IMR-90 (cell line): ENCODE measurements at regions not wholly inside any gene's neighbourhood (a gene's known extent, or its start where the extent isn't known, plus 50 kb on each side); places are given as distances from the start of the nearest gene placed in this dataset.

Experiments used
- POLR2A ChIP-seq: IDR thresholded peaks from 2 replicates; pipeline ENCODE4 v1.6.1; 2012; ENCODE audit warnings: mild to moderate bottlenecking, low read depth, low read length
- RCOR1 ChIP-seq: IDR thresholded peaks from 2 replicates; pipeline ENCODE4 v1.6.1; 2012; ENCODE audit warnings: mild to moderate bottlenecking, low read length, improper control_type of control experiment; ENCODE audit not compliant: insufficient replicate concordance
- TF ChIP-seq, protein P1 (sequence below): conservative IDR thresholded peaks from 2 replicates; pipeline ENCODE4 v1.5.1; 2012; ENCODE audit warnings: mild to moderate bottlenecking, low read depth, low read length, improper control_type of control experiment

DNA sequence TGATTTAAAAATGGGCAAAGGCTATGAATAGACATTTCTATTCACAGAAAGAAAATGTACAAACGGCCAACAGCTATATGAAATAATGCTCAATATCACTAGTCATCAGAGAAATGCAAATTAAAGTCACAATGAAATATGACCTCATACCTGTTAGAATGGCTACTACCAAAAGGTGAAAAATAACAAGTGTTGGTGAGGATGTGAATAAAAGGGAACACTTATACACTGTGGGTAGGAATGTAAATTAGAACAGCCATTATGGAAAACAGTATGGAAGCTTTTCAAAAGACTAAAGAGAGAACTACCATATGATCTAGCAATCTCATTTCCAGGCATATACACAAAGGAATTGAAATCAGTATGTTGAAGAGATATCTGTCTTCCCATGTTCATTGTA, 118.9 kb upstream of the SPOPL start:
- TF ChIP-seq RCOR1, result no peak
- TF ChIP-seq, protein P1, sequence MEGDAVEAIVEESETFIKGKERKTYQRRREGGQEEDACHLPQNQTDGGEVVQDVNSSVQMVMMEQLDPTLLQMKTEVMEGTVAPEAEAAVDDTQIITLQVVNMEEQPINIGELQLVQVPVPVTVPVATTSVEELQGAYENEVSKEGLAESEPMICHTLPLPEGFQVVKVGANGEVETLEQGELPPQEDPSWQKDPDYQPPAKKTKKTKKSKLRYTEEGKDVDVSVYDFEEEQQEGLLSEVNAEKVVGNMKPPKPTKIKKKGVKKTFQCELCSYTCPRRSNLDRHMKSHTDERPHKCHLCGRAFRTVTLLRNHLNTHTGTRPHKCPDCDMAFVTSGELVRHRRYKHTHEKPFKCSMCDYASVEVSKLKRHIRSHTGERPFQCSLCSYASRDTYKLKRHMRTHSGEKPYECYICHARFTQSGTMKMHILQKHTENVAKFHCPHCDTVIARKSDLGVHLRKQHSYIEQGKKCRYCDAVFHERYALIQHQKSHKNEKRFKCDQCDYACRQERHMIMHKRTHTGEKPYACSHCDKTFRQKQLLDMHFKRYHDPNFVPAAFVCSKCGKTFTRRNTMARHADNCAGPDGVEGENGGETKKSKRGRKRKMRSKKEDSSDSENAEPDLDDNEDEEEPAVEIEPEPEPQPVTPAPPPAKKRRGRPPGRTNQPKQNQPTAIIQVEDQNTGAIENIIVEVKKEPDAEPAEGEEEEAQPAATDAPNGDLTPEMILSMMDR, result no peak
- no peak for TF ChIP-seq POLR2A
